ENCODE measurements at regions not wholly inside any gene's neighbourhood (a gene's known extent, or its start where the extent isn't known, plus 50 kb on each side); places are given as distances from the start of the nearest gene placed in this dataset.

DNA sequence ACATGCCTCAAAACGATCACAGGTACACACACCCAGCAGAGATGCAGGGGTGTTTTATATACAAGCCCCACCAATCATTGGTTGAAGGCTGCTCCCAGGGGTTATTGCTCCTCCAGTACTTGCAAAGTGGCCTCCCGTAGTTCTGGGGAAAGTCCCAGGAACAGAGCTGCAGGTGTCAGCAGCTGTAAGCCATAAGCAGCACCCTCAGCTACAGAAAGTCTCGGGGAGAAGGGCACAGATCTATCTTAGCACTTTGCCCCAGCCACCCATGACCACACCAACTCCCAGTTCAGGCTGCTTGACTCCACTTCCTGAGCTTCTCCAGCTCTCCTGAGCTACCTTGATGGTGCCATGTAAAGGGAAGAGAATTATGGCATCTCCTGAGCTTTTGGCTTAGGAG lies 222.7 kb upstream of the GJB5 start:
- intact Hi-C loops (cut with DNase I): no loop called here
- no peak for DNase-seq (ENCODE audit: low spot score)

DNA sequence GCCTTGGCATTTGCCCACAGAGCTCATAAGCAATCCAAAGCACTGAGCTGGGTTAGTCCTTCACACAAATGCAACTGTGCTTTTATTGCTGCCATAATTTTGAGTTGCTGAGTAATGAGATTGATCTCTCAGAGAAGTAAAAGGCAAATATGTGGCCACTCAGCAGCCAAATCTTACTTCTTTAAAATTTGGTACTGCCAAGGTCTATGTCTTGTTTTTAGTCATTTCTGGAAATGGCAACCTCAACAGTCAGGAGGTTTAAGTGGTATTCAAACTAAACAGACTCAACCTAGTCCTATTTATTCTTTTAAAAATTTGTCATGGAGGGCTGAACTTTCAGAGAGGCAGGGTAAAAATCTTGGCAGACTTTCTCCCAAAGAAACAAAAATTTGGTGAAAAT lies 216.4 kb upstream of the GJB5 start:
- no peak for DNase-seq (ENCODE audit: low spot score)
- intact Hi-C loops (cut with DNase I): no loop called here

DNA sequence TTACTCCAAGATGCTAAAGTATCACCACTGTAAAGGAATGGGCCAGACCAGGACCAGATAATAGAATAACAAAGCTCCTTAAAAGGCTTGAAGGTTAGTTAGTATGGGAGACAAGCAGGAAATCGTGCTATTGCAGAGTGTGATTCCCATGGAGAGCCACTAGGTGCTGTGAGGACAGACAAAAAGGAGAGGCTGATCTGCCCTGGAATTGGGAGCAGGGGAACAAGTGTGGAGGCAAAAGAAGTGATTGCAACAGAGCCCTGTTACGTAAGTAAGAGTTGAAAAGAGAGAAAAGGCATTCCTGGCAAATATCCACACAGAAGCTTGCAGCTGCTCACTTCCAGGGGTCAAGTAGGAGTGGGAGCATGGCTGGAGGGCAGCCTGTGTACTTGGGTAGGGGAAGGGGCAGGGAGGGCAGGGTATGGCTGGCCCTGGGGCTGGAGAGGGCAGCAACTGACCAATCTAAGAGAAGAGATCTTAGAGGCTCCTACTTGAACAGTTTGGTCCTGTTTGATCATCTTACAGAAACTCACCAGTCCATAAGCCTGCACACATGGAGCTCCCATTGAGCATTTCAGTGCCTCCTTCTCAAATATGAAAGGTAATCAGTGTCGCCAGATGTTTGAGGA lies 207.7 kb upstream of the GJB5 start:
- intact Hi-C loops (cut with DNase I): no loop called here
- no peak for DNase-seq (ENCODE audit: low spot score)

DNA sequence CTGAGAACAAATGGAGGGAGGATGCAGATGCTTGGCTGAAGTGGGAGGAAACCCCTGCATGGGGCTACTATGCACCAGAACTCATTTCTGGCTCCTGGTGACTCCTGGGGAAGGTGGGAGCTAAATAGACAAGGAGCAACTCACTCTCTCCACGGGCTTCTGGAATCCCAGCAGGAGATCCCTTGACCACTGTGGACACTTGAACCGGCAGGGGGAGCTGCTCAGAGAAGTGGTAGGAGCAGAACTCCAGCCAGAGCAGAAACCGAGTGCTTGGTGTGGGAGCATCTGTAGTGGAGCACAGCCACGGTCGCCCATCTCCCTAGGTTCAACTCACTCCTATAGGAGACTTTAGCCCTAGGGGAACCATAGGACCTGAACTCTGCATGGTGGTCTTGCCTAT lies 205.6 kb upstream of the GJB5 start:
- intact Hi-C loops (cut with DNase I): no loop called here
- DNase-seq (ENCODE audit: low spot score): no peak

DNA sequence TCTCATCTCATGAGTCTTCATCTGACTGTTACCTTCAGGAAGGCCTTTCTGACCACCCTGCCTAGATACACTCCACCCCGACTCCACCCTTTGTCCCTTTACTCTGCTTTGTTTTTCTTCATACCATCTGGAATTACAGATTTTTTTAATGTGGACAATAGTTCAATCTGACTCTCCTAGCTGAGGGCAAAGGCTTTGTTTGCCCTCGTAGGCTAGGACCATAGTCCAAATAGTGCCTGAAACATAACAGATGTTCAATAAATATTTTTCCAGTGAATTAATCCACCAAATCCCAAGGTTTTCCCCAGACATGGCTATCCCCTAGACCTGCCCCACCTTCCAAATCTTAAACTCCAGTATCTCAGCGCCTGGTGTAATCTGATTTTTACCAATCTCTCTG lies 176.5 kb upstream of the GJB5 start:
- intact Hi-C loops (cut with DNase I): no loop called here
- DNase-seq (ENCODE audit: low spot score): no peak

DNA sequence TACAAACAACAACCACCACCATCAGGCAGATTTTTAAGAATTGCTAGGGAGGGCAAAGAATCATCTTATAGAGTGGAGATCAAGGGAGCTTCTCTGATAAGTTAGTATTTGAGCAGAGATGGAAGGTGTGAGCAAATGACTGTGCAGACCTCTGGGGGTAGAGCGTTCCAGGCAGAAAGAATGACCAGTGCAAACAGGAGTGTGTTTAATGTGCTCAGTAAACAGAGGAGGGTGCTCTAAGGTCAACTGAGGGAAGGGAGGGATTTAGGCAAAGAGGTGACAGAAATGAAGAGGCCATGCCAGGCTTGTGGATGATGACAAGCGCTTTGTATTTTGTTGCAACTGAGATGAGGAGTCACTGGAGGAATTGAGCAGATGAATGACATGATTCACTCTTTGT lies 172.5 kb upstream of the GJB5 start:
- no peak for DNase-seq (ENCODE audit: low spot score)
- intact Hi-C loops (cut with DNase I): no loop called here

DNA sequence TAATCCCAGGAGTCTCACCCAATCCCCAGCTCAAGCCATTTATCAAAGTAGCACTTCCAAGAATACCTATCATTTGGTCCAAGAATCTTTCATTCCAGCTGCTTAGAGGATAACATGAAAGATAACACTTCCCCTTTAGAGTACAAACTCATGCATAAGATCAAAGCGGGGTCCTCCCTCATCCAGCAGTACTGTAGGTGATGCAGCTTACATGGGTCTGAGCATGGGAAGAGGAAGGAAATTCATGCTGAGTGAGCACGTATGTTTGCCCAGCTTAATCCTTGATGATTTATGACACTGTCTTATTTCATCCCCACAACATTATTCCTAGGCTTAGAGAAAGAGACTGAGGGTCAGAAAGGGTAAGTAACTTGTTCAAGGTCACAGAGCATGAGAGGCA lies 167.1 kb upstream of the GJB5 start:
- DNase-seq (ENCODE audit: low spot score): no peak
- intact Hi-C loops (cut with DNase I): no loop called here

DNA sequence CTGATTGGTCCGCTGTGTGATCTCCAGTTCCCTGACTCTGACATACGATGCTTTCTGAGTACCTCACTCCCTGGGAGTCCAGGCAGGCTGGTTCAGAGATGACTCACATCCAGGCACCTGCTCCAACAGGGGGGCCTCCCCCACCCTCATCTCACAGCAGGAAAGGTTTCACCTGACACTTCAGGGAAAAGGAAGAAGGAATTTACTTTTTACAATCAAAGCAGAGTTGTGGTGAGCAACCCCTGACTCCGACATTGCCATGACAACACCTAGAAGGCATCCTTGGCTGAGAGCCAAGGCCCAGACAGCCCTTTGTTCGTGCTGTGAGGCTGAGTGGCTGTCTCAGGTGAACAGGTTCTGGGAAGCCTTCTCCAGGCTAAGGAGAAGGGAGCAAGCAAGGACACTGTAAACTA lies 164.6 kb upstream of the GJB5 start:
- intact Hi-C loops (cut with DNase I): no loop called here
- no peak for DNase-seq (ENCODE audit: low spot score)

DNA sequence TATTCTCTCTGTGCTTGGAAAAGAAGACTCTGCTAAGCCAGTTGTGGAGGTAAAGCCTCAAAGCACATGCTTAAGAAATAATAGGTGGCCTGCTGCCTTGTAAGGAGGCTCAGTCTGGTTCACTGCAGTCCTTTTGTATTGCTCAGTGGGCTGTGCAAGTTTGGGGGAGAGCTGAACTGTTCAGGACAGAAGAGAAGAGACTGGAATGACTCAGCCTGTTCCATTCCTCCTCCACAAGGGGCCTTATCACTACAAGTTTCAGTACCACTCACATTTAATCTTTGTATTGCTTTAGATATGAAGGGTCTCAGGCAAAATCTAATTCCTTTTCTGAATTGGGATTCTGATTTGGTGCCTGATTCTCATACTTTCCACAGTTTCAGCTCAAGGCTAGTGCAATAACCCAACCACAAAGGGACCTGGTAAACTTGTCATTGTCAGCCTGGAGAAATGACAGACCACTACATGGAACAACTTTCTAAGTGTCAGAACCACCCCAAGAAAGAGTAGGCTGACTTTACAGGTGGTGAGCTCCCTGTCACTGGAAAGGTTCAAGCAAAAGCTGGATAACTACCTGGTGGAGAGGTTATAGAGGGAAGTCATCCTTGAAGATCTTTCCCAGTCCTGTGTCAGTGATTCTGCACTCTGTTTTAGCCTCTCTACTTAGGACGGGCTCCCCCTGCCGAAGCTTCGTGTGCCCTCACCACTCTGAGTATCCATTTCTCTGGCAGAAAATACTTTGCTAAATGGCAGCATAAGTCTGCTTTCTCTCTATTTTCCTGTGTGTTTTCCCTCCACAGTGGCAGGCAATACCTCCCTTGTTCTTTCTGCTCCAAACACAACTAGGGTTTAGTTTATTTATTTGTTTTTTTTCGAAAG lies 162.9 kb upstream of the GJB5 start:
- intact Hi-C loops (cut with DNase I): no loop called here
- DNase-seq (ENCODE audit: low spot score): no peak

DNA sequence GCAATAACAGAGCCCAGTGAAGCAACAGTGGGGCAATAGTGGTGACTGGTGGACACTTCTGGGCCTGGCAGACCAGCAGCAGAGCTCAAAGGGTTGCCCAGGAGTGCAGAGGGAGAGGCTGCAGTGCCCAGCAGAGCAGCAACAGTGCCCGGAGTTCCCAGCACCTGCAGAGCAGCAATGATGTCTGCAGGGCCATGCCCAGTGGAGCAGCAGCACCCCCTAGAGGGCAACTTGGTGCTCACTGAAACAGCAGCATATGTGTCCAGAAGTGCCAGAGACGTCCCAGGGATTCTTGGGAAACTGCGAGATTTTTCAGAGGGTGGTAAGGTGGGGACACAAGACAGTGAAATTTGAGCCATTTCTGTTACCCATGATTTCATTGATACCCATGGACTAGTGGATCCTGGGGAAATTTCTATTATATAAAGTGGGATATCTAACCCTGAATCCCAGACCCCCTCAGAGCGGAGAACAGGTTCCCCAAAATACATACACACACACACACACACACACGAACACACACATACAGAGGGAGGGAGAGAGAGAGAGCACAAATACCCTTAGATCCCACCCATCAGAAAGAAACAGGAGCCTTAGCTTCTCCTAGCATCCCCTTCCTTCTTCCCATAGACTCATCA lies 156.9 kb upstream of the GJB5 start:
- intact Hi-C loops (cut with DNase I): no loop called here
- DNase-seq (ENCODE audit: low spot score): peak; percentile 87

DNA sequence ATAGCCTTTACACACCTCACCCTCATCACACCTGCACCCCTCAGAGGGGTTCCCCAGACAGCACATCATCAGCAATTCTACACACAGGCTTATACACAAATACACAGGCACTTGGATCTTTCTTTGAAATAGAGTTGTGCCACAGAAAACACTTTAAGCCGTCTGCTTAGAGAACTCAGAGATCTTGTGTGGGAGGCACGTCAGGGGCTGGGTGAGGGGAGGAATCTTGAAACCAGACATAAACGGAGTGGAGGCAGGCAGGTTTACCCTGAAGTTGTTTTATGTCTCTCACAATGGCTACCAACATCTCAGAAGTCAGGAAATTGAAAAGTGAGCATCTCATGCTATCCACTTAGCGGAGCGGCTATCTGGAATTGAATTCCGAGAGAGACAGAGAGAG lies 151.9 kb upstream of the GJB5 start:
- DNase-seq (ENCODE audit: low spot score): no peak
- intact Hi-C loops (cut with DNase I): no loop called here

DNA sequence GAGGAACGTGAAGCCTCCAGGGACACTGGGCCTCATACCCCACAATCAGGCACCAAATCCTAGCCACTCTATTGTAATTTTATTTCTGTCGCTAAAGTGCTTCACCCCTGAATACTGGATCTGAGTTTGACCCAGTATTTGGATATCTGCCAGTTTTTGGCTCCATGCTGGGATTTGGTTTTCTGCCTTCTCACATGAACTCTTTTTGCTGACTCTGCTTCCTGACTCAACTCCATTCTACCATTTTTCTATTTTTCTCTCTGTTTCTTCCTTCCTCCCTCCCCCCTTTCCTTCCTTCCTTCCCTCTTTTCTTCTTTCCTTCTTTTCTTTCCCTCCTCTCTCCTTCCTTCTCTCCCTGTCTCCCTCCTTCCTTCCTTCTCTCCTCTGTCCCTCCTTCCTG lies 151.3 kb upstream of the GJB5 start:
- DNase-seq (ENCODE audit: low spot score): no peak
- intact Hi-C loops (cut with DNase I): no loop called here

DNA sequence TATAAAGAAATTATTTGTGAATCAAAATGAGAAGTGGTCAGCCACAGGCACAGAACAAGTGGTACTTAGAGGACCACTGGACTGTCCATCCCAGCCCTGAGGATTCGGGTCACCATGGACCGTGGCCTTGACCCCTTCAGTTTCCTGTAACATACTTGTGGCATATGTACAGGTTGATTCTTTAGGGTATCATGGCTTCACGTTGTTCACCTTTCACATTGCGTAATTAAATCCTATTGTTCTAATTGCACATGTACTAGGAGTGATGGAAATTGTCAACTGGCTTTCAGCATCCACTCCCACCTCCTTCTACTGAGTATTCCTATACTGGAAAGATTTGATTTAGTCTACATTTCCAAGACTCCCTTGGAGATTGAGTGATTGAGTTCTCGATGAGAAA lies 148.3 kb upstream of the GJB5 start:
- intact Hi-C loops (cut with DNase I): no loop called here
- DNase-seq (ENCODE audit: low spot score): no peak

DNA sequence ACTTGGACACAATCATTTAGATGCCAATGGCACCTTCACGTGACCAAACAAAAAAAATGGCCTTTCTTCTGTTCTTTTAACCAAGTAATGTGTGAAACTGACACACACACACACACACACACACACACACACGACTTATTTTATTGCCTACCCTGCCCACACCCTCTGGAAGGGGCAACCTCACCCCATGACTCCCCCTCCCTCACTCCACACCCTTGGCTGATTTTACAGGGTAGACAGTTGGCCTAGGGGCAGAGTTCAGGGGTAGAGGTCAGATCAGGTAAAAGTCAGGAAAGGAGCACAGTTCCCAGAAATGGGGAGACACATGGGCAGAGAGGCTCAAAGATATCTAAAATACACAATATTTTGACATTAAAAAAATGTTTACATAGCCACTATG lies 144.8 kb upstream of the GJB5 start:
- intact Hi-C loops (cut with DNase I): no loop called here
- no peak for DNase-seq (ENCODE audit: low spot score)

DNA sequence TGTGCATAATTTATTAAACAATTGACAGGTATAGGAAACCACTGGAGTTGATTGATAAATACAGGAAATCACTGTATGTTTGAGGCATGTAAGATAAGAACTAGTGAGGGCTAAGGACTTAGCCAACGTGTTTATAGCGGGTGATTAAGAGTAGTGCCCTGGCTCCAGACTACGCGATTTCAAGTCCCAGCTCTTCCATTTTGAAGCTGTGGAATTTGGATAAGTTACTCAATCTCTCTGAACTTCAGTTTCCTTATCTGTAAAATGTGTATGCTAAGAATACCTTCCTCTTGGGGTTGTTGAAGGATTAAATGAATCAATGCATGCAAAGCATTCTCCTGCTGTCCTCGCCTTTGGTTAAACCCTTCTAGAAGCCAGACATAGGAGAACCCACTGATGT lies 143.3 kb upstream of the GJB5 start:
- DNase-seq (ENCODE audit: low spot score): no peak
- intact Hi-C loops (cut with DNase I): no loop called here

DNA sequence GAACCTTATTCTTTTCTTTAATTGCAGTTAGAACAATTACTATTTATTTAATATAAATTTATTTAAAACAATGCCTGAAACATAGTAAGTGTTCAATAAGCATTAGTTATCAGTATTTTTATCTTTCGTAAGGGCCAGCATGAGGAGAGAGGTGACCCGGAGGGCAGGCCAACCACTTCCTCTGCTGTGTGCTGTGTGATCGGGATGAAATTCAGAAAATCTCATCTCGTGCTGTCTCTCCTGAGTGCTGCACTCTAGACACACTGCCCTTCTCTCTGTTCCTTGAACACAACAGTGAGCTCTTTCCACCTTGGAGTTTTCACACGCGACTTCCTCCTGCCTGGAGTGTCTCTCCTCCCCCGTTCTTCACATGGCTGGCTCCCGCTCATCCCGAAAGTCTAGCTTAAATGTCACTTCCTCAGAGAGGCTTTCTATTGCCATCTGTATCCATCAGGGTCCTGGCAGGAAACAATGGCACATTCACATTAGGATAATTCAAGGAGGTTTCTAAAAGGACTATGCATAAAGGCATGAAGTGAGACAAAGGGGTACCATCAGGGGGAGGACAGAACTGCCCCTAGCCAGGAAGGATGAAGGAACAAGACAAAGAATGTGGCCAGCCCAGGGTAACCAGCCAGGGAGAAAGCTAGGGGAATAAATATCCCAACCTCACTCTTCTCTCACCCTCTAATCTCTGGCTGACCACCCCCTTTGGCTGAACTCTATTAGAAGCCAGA lies 142.6 kb upstream of the GJB5 start:
- DNase-seq (ENCODE audit: low spot score): no peak
- intact Hi-C loops (cut with DNase I): no loop called here

DNA sequence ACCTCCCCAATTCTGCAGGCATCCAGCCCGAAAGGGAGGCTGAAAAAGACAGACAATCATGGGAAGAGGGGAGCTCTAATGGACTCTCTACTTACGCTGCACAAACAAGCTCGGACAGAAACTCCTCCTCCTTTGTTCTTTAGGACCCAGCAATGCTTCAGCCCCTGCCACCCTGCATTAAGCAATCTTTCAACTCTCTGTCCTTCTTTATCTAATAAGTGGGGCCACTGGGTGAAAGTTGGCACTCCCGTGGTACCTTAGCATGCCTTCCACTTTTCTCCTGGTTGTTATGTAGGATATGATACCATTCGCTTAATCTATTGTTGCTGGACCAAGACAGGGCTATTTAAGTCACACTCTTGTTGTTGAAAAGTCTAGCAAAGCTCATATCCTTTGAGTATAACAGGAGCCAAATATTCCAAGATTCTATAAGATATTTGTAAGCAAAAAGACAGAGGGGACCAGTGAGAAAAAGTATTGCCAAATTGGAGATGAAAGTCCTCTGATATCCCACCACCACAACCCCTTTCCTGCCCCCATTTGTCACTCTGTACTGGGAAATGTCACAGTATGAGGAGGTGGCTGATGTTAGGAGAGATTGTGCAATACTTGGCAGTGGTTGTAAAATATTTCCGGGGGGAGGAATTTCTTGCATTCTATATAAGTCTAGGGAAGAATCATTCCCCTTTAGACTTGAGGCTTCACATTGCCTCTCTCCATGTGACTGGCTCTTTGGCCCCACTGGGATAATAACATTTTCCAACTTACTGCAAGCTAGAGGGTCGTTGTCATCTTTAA lies 137.3 kb upstream of the GJB5 start:
- DNase-seq (ENCODE audit: low spot score): no peak
- intact Hi-C loops (cut with DNase I): no loop called here

DNA sequence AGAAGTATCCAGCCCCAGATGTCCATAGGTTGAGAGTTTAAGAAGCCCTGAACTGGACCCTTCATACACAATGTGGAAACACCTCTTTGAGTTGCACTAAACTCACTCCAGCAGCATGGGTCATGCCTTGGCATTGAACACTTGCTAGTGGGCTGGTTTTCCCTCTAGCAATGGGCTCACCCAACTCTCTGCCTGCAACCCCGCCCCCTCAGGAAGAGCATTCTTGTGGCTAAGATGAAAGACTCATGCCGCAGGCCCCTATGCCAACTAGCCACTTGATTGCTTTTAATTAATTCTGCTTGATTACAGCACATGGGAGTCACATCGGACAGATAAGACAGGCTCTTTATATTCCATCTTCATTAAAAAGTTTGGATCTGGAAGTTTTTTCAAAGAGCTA lies 136.5 kb upstream of the GJB5 start:
- intact Hi-C loops (cut with DNase I): no loop called here
- DNase-seq (ENCODE audit: low spot score): no peak

DNA sequence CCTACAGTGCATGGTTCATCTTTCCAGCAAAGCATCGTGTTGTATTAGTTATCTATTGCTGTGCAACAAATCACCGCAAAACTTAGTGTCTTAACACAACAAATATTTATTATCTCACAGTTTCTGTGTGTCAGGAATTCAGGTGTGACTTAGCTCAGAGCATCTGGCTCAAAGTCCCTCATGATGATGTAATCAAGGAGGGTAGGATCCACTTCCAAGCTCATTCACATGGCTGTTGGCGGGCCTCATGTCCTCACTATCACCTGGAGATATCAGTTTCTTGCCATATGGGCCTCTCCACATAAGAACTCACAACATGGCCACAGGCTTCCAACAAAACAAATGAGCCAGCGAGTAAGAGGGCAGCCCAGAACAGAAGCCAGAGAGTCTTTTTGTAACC lies 135.6 kb upstream of the GJB5 start:
- no peak for DNase-seq (ENCODE audit: low spot score)

More for the DNA sequence above, 135.6 kb upstream of the GJB5 start:
- intact Hi-C loops (cut with DNase I): no loop called here

Data from posterior vena cava (tissue), 2 donors.